Fibroblast of skin of back (primary cell): ENCODE measurements at regions not wholly inside any gene's neighbourhood (a gene's known extent, or its start where the extent isn't known, plus 50 kb on each side); places are given as distances from the start of the nearest gene placed in this dataset.
"Not testable (repeated sequence)": the region's sequence is repeated elsewhere in the genome, so short reads cannot be mapped to it uniquely, and the experiment has no call there.

Experiments
- DNase-seq: peaks from one replicate; pipeline ENCODE4 v3.0.0-alpha.2; 2013

DNA sequence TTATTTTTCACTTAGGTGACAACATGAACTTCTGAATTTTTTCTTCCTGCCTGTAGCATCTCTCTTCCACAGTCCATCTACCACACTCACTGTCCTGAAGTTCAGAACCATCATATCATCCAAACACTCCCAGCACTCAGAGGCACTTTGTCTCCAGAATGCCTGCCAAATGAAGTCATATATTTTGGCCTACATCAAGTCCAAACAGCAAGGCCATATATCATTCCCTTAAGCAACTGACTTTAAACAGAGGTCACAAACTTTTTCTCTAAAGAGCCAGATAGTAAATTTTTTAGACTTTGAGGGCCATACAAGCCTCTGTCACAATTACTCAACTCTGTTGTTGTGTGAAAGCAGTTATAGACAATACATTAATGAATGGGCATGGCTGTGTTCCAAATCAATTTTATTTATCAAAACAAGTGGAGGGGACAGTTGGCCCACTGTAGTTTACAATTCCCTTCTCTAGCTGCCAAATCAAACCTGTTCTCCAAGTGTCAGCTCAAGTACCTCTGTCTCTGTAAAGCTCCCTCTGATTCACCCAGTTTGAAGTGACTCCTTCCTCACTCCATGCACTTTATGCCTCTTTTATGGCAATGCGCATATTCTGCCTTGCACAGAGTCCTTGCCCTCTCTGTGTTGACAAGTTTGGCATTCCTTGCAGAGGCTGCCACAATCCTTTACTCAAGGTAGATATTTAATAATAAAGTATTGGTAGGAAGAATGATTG is 305.7 kb downstream of the FZD1 start:
- peak; percentile 35 for DNase-seq

DNA sequence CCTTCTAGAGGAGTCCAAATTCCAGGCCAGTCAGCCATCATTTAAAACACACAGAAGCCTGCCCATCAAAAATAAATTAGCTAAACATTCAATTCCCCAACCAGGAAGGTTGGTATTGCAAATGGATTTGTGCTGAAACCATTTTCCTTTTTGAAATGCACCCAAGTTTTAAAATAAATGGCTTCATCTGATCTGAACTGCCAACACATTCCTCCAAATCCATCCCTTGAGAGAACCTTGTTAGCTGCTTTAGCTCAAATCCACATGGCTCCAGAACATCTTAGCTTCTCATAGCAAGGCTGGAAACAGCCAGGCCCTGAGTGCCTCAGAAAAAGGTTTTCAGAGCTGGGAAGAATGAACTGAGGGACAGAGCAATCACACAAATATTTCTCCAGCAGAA is 306.3 kb downstream of the FZD1 start:
- no peak for DNase-seq

DNA sequence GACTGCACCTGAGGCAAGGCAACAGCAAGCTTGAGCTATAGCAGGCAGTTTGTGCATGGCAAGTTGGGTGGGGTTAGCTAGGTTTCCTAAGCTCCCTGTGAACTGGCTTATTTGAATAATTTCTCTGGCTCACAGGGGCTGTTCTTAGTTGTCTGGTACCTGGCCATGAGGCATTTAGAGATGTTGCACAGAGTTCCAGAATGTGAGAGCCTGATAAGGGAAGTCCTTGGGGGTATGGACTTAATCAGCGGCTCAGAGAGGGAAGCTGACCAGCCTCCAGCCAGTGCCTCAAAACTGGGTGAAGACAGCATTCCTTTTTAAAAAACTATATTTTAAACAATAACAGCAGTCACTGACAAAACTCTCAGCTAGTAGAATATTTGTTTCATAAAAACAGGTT is 307.4 kb downstream of the FZD1 start:
- DNase-seq = no peak

DNA sequence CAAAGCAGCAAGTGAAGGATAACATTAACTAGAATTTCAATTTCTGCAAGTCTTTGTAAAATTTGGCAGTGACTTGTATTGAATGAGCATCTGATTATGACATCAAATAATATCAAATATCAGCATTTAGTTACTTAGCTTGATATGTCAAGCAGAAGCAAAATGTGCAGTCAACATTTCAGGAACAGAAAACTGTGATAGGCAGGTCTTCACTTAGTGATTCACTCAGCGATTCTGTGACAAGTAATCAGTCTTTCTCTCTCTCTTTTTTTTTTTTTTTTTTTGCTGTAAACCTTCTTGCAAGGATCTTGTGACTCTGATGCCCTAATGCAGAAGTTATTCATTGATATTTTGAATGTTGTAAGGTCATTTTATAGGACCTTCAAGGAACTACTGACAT is 307.1 kb downstream of the MTERF1 start:
- DNase-seq = no peak

DNA sequence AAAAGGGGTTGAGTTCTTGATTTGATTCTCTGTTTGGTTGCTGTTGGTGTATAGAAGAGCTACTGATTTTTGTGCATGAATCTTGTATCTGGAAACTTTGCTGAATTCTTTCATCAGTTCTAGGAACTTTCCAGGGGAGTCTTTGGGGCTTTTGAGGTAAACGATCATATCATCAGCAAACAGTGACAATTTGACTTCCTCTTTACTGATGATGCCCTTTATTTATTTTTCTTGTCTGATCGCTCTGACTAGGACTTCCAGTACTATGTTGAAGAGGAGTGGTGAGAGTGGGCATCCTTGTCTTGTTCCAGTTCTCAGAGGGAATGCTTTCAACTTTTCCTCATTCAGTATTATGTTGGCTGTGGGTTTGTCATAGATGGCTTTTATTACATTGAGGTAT is 304.0 kb downstream of the MTERF1 start:
- not testable (repeated sequence) for DNase-seq

DNA sequence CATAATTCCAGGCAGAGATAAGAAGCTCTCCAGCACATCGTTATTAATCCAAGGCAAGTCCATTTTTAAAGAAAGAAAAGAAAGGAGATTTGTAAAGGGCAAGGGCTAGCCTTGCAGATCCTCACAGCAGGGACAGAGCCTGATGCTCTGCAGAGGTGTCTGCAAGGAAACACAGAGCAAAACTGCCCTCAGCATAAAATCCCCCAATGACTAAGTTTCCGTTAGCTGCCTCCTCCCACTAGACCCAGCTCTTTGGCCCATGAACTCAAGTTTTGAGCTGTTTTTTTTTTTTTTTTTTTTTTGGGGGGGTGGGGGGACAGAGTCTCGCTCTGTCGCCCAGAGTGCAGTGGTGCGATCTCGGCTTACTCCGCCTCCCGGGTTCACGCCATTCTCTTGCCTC is 300.7 kb downstream of the MTERF1 start:
- DNase-seq = no peak

DNA sequence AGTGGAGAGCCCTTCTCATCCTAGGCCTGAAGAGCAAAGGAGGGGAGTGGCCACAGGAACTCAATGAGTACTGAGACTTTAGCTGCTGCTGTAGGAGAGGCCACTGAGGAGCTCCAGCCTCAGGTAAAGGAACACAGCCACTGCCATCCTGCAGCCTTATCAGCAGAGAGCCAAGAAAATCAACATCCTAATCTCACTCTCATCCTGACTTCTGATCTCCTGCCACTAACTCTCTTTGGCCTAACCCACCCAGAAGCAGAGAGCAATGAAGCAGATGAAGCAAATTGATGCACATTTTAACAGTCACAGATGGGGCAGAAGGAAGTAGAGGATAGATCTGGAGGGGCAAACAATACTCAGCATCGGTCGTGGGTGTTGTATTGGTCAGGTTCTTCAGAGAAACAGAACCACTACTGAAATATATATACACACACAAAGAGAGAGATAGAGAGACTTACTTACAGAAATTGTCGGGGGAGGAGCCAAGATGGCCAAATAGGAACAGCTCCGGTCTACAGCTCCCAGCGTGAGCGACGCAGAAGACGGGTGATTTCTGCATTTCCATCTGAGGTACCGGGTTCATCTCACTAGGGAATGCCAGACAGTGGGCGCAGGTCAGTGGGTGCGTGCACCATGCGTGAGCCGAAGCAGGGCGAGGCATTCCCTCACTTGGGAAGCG is 297.6 kb downstream of the MTERF1 start:
- no peak for DNase-seq

DNA sequence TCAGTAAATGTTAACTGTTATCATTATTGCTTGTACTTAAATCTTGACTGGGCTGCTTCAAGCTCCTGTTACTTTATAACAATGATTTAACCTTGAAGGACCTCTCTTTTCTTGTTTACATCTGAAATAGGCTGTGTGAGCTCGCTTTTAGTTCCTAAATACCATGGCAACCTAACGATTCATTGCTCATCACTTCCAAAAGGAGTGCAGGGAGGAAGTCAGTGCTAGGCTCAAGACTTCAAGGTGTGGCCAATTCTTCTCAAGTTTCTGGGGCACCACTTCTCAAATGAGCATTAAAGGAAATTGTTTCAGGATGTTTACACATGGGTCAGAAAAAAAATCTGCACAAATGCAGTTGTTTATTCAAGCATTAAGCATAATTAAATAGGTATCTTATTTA is 284.2 kb downstream of the MTERF1 start:
- DNase-seq = no peak

DNA sequence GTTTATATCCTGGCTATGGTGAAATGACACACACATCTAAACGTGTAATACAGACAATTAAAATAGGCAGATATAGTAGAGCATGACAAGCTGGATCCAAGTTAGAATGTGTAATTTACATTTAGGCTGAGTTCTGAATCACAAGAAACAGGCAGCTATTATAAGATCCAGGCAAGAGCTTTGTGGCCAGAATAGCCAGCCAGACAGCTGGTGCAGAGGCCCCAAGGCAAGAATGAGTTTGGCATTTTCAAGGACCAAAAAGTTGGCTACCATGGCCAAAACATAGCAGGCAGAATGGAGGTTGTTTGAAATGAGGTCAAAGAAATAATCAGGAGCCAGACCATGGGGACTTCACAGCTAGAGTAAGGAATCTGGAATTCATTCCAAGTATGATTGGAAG is 281.7 kb downstream of the MTERF1 start:
- no peak for DNase-seq

DNA sequence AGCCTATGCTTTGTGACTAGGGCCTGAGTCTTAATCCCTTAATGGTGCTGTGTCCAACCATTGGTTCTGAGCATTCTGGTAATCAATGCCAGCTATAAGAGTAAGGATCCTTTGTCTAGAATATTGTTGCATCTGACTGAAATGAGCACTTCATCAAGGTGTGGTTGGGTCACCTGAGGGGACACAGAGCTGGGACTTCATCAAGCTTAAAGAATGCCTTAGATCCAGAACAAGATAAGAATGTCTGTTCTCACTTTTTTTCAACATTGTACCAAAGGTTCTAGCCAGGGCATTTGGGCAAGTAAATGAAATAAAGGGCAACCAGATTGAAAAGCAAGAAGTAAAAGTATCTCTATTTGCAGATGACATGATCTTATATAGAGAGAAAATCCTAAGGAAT is 280.4 kb downstream of the MTERF1 start:
- no peak for DNase-seq

DNA sequence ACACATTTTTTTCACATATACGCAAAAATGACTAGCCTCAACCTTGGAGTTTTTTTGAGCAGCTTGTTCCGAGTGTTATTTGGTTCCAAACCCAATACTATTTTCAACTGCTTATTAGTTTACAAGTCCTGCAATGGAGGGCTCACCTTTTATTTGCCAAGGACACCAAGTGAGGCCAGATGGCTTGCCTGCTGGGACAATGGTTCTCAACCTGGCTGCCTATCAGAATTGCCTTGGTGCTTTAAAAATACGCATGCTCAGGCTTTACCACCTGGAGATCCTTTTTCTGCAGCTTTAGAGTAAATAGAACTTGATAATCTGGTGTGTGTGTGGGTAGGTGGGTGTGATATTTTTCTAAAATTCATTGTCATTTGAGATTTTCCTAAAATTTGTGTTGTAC is 276.8 kb downstream of the MTERF1 start:
- no peak for DNase-seq

DNA sequence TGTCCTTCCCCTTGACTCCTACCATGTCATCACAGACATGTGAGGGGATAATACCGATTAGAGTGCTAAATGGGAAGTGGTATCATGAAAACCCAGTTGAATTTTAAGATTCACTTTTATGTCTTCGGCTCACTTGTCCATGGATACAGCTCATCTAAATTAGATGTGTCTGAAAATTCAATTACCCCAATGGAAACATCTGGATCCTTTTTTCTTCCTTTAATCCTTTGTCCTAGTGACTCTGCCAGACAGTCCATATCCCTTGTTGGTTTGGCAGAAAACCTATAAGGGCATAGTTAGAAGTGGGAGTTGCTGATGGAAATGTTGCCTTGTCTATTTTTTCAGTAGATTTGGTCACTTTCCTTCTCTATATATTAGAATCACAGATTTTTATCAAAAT is 271.9 kb downstream of the MTERF1 start:
- no peak for DNase-seq

DNA sequence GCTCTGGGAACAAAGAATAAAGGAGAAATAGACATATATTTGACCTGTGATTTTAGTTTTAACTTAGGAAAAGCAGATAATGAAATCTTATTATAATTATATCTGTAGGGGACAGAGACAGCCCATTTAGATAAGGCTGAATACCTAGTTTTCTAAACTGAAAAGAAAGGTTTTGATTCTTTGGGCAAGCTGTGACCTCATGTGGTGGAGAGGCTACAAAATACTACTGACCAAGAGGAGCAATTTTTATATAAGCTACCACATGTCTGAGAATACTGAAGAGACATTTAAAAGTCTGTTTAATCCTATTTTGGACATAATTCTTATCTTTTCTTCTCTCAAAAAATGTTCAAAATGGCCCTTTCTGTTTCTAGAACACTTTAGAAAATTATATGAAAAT is 271.0 kb downstream of the MTERF1 start:
- no peak for DNase-seq

DNA sequence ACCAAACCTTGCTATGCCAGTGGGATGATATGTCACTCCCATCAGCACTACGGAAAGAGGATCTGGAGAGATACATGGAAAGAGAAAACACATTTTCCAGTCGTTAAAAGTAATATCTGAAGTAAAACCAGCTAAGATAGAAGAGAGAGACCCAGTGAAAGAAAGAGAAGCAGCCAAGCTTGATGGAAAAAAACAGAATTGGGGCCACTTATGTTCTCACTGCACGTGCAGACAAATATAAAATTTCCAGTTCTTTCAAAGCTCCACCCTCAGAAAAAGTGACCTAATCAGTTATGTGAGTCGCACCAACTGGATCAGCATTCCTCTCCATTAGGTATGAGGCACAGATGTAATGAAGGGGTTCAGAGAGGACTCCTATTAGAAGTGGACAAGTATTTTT is 266.1 kb downstream of the MTERF1 start:
- no peak for DNase-seq

DNA sequence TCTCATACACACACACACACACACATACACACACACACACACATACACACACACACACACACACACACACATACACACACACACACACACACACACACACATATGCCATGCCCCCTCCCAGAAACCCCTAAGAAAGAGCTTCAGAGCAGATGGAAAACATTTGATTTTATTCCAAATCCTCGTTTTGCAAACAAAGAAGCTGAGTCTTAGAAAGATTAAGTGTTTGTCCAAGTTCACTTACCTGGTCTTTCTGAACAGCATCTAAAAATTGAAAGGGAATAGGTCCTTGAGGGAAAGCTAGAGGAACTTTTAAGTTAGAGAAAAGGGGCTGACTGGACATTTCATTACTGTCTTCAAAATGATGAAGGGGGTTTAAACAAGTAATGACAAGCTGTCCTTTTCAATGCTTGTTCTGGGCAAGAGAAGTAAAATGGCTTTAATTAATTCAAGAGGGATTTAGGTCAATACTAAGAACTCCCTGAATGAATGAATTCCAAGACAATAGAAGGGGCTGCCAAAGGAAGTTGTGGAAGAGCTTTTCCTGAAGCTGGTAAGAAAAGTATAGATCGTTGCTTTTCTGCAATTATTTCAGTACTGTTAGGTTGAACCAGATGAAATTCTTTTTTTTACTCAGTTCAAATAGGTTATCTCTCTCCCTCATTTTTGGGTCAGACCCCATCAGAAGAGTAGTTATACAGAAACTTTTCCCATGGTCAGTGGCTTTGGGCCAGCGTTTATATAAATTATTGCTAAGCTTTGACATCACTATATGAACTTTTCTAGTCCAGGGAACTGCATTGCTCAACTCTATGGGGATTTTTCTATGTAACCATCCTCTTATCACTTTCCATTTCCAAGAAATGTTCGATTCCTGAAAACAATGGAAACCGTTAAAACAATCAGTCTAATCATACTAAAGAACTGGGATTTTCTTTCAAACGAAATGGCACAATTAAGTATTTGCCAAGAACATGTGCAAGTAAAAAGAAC is 261.4 kb downstream of the MTERF1 start:
- DNase-seq = no peak

DNA sequence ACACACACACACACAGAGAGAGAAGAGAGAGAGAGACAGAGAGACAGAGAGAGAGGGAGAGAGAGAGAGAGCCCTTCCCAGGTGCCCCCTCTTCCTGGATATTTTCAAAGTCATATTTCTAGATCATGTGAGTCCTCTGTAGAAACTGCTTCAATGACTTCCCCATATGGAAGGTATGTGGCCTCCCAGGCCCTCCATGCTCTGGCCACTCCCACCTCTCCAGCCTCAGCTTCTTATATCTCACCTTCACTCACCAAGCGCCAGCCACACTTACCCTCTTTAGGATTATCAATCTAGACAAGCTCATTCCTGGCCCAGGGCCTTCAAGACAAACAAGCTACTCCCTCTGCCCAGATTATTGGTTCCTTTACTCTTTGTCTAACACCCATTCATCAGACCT is 259.7 kb downstream of the MTERF1 start:
- DNase-seq = no peak

DNA sequence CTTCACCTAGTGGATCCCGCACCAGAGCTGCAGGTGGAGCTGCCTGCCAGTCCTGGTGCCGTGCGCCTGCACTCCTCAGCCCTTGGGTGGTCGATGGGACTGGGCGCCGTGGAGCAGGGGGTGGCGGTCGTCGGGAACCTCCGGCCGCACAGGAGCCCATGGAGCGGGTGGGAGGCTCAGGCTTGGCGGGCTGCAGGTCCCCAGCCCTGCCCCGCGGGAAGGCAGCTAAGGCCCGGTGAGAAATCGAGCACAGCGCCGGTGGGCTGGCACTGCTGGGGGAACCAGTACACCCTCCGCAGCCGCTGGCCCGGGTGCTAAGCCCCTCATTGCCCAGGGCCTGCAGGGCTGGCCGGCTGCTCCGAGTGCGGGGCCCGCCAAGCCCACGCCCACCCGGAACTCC is 253.2 kb downstream of the MTERF1 start:
- not testable (repeated sequence) for DNase-seq

DNA sequence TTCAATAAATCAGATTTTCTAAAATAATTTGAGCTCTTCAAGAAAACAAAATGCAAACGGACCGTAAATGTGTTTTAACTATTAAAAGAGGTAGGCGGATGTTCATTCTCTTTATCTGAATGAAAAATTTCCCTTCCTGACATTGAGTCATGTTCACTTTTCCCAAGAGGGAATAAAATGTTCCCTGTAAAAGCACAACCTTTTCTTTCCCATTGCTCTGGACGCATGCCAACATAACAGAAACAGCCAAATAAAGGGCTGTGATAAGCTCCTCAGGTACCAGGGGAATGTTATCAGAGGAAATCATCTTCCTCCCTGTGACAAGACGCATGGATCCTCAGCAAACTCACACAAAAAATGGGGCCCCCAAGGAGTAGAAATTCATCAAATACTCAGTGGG is 251.8 kb downstream of the MTERF1 start:
- peak; percentile 5 for DNase-seq

DNA sequence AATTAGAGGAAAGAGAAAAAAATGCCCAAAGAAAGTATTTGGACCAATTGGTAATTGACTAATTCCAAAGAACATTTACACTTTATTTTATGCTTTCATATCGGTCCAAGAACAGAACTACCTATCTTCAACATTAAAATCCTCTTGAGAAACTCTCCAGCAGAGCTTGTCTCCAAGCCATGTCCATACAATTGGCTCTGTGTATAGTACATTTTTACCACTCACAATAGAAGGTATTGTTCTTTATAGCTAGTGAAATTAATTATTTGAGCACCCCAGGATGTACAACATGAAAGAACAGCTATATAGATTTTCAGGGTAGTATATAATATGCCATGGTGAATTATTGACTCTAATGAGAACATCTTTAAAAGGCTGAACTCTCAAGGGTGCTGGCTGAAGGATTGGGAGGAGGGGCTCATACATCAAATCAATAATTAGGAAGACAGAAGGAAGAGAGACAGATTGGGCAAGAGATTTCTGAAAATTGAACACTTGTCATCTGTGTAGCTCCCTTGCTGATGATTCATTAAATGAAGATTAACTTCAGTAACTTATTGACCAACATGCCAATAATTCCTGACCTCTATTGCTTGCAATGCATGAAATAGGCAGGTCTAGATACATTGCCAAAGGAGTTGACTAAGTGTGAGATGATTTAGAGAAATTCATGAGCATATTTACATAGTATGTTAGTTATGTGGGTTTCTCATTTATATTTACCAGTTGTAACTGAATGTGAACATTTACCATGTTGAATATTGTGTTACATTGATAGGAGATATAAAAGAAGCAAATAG is 249.7 kb downstream of the MTERF1 start:
- no peak for DNase-seq

DNA sequence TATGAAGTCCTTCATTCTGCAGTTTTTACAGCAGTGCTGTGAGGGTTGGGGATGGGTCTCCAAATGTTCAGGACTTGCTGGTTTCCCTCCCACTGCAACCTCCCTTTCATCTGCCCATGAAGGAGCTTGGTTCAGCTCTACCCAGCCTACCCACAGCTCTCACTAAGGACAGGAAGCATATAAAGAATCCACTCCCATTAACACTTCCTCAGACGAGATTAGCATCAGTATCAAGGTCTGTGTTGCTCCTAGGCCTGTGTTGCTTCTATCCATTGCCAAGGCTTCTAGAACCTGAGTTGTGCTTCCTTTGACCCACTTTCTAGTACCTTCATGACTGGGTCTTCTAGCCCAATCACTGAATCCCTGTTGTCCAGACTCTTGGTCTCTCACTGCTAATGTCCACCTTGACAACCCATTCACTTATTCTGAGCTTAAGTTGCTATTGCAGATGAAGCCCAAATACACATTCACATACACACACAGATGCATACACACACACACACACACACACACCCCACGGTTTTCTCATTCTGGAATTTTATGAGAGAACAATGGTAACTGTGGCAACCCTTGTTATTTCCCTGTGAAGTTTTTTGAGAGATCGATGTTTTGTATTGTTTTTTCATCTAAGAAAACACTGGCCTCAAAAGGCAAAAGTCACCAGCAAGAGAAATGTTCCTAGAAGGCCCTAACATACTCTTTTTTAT is 248.1 kb downstream of the MTERF1 start:
- DNase-seq = no peak

DNA sequence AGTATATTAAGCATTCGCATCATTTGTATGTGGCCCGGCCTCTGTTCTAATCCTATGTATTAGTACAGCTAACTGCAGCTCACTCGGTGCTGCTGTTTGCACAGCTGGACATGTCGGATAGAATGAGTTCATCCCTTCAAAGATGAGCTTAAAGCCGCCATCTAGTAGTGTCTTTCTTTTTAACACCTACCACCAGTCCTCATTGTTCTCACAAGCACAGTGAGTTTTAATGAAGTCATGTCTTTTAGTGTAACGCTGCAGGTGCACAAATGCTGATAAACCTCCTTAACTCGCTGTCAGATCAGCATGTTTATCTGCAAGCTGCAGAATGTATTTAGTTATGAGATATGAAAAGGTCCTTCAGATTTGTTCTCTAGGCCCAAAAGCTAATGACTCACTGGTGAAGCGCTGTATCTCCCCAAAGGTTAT is 247.5 kb downstream of the MTERF1 start:
- DNase-seq = no peak
